Progenitor cell of endocrine pancreas (in vitro differentiated cells): ENCODE measurements at regions not wholly inside any gene's neighbourhood (a gene's known extent, or its start where the extent isn't known, plus 50 kb on each side); places are given as distances from the start of the nearest gene placed in this dataset.

Experiments used
- DNase-seq: peaks from one replicate; pipeline ENCODE4 v3.0.0; 2021; ENCODE audit warnings: low spot score; ENCODE audit not compliant: unreplicated experiment
- H3K27ac Mint-ChIP-seq: 2 replicates; pipeline ENCODE4 v1.8.0; 2021; ENCODE audit warnings: mild to moderate bottlenecking, moderate library complexity, mixed read lengths
- H3K27me3 Mint-ChIP-seq: 2 replicates; pipeline ENCODE4 v1.8.0; 2021; ENCODE audit warnings: mixed read lengths
- H3K36me3 Mint-ChIP-seq: 2 replicates; pipeline ENCODE4 v1.8.0; 2022; ENCODE audit warnings: mixed read lengths; ENCODE audit not compliant: insufficient read depth
- H3K4me1 Mint-ChIP-seq: 2 replicates; pipeline ENCODE4 v1.8.0; 2021; ENCODE audit warnings: low read depth, mixed read lengths
- H3K4me3 Mint-ChIP-seq: 2 replicates; pipeline ENCODE4 v1.8.0; 2021; ENCODE audit warnings: low read depth, mild to moderate bottlenecking, moderate library complexity, mixed read lengths
- H3K9me3 Mint-ChIP-seq: 2 replicates; pipeline ENCODE4 v1.8.0; 2021; ENCODE audit warnings: low read depth, mixed read lengths
- TF ChIP-seq, protein P1 (sequence below): fragments of 200-600 bp; sonication (generic); IDR thresholded peaks from one replicate; pipeline ENCODE4 v1.5.0; 2021; ENCODE audit warnings: antibody characterized with exemption, mild to moderate bottlenecking; ENCODE audit not compliant: unreplicated experiment

DNA sequence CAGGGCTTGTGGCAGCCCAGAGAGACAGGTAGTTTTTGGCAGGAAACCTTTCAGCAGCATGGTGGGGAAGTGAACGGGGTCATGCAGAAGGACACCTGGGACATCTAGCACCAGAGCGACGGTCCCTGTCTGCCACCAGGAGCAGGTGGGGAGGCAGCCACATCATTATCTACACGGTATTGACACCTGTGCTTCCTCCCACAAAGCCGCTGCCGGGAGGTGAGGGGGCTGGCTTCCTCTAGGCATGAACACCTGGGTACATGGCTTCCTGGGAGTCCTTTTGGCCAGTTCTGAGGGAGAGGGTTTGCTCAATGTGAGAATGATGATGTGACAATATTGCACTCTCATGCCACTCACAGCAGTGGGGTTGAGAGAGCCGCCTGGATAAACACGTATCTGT, 275.2 kb downstream of the ACTR3B start:
- H3K4me3 Mint-ChIP-seq = no peak overlapping the region
- no peaks in the 10 kb centered on the region for H3K9me3 Mint-ChIP-seq
- no peaks in the 10 kb centered on the region for H3K27me3 Mint-ChIP-seq
- no peaks in the 10 kb centered on the region for H3K36me3 Mint-ChIP-seq
- peaks cover 8% of the 10 kb centered on the region for H3K4me1 Mint-ChIP-seq
- TF ChIP-seq, protein P1, sequence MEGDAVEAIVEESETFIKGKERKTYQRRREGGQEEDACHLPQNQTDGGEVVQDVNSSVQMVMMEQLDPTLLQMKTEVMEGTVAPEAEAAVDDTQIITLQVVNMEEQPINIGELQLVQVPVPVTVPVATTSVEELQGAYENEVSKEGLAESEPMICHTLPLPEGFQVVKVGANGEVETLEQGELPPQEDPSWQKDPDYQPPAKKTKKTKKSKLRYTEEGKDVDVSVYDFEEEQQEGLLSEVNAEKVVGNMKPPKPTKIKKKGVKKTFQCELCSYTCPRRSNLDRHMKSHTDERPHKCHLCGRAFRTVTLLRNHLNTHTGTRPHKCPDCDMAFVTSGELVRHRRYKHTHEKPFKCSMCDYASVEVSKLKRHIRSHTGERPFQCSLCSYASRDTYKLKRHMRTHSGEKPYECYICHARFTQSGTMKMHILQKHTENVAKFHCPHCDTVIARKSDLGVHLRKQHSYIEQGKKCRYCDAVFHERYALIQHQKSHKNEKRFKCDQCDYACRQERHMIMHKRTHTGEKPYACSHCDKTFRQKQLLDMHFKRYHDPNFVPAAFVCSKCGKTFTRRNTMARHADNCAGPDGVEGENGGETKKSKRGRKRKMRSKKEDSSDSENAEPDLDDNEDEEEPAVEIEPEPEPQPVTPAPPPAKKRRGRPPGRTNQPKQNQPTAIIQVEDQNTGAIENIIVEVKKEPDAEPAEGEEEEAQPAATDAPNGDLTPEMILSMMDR = no peak
- H3K27ac Mint-ChIP-seq = no peak overlapping the region
- no peak for DNase-seq

DNA sequence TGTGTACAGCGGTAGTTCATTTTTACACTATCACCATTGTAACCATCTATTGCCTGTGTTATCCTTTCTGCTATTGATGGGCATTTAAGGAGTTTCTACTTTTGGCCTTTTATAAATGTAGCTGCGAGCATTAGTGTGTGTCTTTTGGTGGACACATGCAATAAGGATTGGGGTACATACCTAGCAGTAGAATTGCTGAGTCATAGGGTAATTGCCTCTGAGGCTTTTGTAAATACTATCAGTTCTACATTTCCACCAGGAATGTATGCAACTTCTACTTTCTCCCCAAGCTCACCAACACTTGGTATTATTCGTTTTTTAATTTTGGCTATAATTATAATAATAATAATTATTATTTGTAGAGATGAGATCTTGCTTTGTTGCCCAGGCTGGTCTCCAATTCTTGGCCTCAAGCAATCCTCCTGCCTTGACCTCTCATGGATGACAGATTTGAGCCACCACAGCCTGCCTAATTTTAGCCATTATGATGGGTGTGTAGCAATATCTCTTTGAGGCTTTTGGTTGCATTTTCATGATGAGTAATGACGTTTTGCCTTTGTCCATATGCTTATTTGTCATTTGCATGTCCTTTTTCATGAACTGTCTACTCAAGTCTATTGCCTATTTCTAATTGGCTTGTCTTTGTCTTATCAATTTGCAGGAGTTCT, 277.0 kb downstream of the ACTR3B start:
- peaks cover 4% of the 10 kb centered on the region for H3K4me1 Mint-ChIP-seq
- DNase-seq = no peak
- no peaks in the 10 kb centered on the region for H3K9me3 Mint-ChIP-seq
- H3K4me3 Mint-ChIP-seq = no peak overlapping the region
- TF ChIP-seq, protein P1 = no peak
- H3K27me3 Mint-ChIP-seq = no peaks in the 10 kb centered on the region
- H3K36me3 Mint-ChIP-seq = no peaks in the 10 kb centered on the region
- H3K27ac Mint-ChIP-seq = peak overlapping the region; percentile 11

DNA sequence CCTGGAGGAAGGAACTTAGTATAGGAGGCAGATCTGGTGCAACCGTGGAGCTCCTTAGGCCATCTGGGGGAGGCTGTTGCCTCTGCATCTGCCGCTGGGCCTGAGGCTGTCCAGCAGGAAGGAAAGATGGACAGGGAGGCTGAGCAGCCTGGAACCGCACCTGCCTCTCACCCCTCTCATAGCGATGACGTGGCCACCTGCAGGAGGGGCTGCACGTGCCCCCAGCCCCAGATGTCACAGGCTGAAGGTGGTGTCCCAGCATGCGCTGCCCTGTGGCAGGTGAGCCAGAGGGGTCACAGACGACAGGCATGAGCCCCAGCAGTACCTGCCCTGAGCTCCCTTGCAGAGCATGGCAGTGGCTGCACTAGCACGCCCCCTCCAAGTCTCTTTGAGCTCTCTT, 283.9 kb downstream of the ACTR3B start:
- Mint-ChIP-seq H3K27ac (no peak overlapping the region), H3K4me1 (no peaks in the 10 kb centered on the region), H3K36me3 (no peaks in the 10 kb centered on the region), H3K4me3 (no peak overlapping the region), H3K27me3 (no peaks in the 10 kb centered on the region), H3K9me3 (no peaks in the 10 kb centered on the region)
- TF ChIP-seq, protein P1 = no peak
- DNase-seq = no peak

DNA sequence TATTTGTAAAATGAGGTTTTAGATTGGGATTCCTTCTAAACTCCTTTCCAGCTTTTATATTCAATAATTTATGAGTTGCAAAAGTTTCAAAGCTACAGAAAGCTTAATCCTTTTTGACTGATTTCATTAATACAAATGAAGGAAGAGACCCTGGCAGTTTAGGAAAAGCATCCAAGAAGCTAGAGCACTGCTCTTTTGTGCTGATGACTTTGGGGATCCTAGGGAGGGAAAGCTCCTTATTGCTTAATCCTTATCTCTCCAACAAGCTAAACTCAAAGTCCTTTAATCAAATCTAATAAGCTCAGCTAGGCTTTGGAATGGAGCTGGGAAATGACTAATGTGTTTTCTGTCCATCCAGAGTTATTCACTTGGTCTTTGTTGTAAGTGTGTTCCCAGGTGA, 285.4 kb downstream of the ACTR3B start:
- Mint-ChIP-seq H3K9me3 (no peaks in the 10 kb centered on the region), H3K4me1 (no peaks in the 10 kb centered on the region), H3K27ac (no peak overlapping the region), H3K36me3 (no peaks in the 10 kb centered on the region), H3K4me3 (no peak overlapping the region), H3K27me3 (no peaks in the 10 kb centered on the region)
- TF ChIP-seq, protein P1 = no peak
- DNase-seq = no peak

DNA sequence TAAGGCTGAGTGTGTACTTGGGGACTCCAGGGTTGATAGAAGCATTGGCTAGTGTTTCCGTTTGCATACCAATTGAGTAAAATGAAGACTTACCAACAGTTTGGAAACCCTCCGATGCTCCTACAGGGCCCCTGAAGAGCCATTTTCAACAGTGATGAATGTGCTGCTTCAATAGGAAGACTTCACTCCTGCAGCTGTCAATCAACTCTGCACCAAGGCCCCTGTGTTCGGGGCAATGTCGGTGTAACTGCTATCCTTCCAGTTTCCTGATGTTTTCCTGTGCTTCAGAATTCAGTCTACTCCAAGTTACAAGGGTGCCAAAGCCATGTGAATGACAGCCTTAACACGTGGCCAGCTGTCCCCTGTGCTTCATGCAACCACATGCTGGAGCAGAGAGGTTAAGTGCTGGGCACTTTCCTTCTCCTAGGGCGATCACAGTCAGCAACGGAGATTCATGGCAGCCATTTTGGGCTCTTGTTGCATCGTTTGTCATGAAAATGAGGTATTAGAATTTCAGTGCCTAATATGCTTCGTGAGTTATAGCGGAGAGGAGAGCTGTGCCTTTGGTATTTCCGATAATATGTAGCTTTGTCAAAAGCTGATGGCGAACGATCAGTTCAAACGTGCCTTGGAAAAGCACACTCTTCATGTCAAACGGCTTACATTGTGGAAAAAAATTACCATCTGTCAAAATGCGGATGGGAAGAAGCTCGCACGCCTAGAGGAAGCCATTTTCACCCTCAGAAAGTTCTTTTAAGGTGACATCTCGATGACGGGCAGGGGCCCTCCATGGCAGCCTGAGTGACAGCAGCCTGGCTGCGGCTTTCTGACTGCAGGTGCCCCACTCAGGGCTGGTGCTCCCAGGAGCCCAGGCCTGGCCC, 287.8 kb downstream of the ACTR3B start:
- no peaks in the 10 kb centered on the region for H3K36me3 Mint-ChIP-seq
- DNase-seq = no peak
- H3K4me3 Mint-ChIP-seq = no peak overlapping the region
- H3K27ac Mint-ChIP-seq = no peak overlapping the region
- no peaks in the 10 kb centered on the region for H3K4me1 Mint-ChIP-seq
- TF ChIP-seq, protein P1 = no peak
- H3K27me3 Mint-ChIP-seq = peaks cover 5% of the 10 kb centered on the region
- no peaks in the 10 kb centered on the region for H3K9me3 Mint-ChIP-seq
